ENCODE measurements at regions not wholly inside any gene's neighbourhood (a gene's known extent, or its start where the extent isn't known, plus 50 kb on each side); places are given as distances from the start of the nearest gene placed in this dataset.
A peak's percentile ranks its signal among the peaks of the same experiment; 100 is the strongest.

DNA sequence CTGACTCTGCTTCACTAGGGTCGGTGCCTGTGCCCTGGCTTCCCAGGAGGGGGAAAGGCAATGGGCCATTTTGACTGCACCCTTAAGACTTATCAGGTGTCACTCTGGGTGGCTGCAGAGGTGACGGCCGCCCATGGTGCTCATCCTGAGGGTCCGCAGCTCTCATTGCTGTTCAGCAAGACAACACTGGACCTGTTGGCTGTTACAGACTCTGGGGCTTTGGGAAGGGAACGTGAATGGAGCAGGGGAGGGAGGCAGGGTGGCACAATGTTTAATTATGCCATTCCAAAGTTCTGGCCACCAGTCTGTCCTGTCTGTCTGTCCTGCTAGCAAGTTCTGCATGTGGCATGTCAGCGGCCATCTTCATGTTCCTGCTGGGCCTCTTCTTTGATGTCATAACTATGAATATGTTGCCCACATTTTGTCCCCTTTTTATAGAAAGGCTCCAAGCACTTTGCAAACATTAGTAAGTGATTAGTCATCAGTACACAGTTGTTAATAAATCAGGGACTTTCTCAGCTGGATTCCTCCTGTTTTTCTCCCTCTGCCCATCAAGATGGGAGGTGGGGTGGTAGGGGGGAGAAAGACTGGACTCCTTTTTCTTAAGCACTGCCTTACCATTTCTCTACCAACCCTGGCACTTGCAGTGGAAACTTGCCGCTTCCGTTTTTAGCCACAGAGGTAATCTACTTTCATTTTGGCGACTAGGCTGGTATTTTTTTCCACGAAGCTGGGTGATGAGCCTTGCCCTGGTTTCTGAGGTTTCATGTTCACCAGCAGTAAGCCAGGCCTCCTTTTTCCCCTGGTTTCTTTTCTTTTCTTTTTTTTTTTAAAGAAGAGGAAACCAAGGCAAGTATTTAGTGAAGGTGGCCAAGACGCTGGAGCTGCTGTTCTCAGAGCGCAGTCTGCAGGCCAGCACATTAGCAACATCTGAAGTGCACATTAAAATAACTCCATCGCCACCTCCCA is 88.6 kb upstream of the TRIM2 start:
- 52 to 56% methylated on average over 11 to 13 of the region's 13 CpGs for WGBS, 2 donors
- TF ChIP-seq POLR2A (IDR thresholded peaks at IDR 0.05), result no peak
- TF ChIP-seq EP300 (IDR thresholded peaks at IDR 0.05), result no peak
- TF ChIP-seq, protein P1, sequence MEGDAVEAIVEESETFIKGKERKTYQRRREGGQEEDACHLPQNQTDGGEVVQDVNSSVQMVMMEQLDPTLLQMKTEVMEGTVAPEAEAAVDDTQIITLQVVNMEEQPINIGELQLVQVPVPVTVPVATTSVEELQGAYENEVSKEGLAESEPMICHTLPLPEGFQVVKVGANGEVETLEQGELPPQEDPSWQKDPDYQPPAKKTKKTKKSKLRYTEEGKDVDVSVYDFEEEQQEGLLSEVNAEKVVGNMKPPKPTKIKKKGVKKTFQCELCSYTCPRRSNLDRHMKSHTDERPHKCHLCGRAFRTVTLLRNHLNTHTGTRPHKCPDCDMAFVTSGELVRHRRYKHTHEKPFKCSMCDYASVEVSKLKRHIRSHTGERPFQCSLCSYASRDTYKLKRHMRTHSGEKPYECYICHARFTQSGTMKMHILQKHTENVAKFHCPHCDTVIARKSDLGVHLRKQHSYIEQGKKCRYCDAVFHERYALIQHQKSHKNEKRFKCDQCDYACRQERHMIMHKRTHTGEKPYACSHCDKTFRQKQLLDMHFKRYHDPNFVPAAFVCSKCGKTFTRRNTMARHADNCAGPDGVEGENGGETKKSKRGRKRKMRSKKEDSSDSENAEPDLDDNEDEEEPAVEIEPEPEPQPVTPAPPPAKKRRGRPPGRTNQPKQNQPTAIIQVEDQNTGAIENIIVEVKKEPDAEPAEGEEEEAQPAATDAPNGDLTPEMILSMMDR (IDR thresholded peaks at IDR 0.05), result no peak
- Histone ChIP-seq H3K27me3 (no peaks in the 10 kb centered on the region), H3K4me1 (peaks cover 0 to 16% (median 7%) of the 10 kb centered on the region in 4 donors), H3K36me3 (no peaks in the 10 kb centered on the region), H3K27ac (peak overlapping the region; percentile 24 to 84 (median 49)), H3K4me3 (peak overlapping the region in 2 of 4 donors; percentile 19 to 34), H3K9me3 (no peaks in the 10 kb centered on the region)
- DNase-seq (ENCODE audit: low spot score in 2 of 2), result no peak

DNA sequence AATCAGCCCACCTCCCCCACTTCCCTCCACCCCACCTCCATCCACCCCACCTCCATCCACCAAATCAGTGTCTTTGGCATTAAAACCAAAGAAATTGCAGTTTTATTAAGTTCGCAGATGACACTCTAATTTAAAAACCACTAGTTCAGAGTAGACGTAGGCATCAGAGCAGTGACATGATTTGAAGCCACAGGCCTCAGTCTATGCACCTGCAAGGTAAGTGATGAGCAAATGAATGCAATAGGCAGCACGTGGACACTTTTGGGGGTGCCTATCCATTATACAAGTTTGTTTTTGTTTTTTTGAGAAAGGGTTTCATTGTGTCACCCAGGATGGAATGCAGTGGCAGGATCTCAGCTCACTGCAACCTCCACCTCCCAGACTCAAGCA is 88.0 kb upstream of the TRIM2 start:
- DNase-seq (ENCODE audit: low spot score in 2 of 2), result no peak
- H3K36me3 ChIP-seq, result no peaks in the 10 kb centered on the region
- peak overlapping the region in 1 of 4 donors; percentile 34 for H3K4me3 ChIP-seq
- H3K27me3 ChIP-seq, result no peaks in the 10 kb centered on the region
- no peaks in the 10 kb centered on the region for H3K9me3 ChIP-seq
- WGBS, 2 donors, result 77 to 80% methylated on average over 3 of the region's 3 CpGs
- H3K4me1 ChIP-seq, result peaks cover 0 to 16% (median 7%) of the 10 kb centered on the region in 4 donors
- H3K27ac ChIP-seq, result peak overlapping the region; percentile 24 to 84 (median 49)
- TF ChIP-seq, protein P1 (IDR thresholded peaks at IDR 0.05), result no peak
- TF ChIP-seq EP300 (IDR thresholded peaks at IDR 0.05) (no peak), POLR2A (IDR thresholded peaks at IDR 0.05) (no peak)

DNA sequence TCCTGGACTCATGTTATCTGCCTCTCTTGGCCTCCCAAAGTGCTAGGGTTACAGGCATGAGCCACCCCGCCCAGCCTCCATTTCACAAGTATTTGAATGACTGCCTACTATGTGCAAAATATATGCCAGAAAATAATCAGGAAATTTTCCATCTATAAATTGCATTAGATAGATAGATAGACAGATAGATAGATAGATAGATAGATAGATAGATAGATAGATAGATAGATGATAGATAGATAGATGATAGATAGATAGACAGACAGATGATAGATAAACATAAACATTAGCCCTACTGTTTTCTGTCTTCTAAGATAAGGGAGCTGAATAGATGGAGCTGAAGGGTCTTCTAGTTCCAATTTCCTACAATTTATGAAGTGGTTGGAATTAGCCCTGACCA is 87.4 kb upstream of the TRIM2 start:
- Histone ChIP-seq H3K27me3 (no peaks in the 10 kb centered on the region), H3K27ac (no peak overlapping the region), H3K36me3 (no peaks in the 10 kb centered on the region), H3K4me3 (no peak overlapping the region), H3K9me3 (no peaks in the 10 kb centered on the region), H3K4me1 (peaks cover 0 to 16% (median 7%) of the 10 kb centered on the region in 4 donors)
- no peak for DNase-seq (ENCODE audit: low spot score in 2 of 2)
- WGBS, 2 donors, result 87 to 100% methylated on average over 1 of the region's 1 CpG
- TF ChIP-seq POLR2A (IDR thresholded peaks at IDR 0.05) (no peak), EP300 (IDR thresholded peaks at IDR 0.05) (no peak)
- TF ChIP-seq, protein P1 (IDR thresholded peaks at IDR 0.05), result no peak

DNA sequence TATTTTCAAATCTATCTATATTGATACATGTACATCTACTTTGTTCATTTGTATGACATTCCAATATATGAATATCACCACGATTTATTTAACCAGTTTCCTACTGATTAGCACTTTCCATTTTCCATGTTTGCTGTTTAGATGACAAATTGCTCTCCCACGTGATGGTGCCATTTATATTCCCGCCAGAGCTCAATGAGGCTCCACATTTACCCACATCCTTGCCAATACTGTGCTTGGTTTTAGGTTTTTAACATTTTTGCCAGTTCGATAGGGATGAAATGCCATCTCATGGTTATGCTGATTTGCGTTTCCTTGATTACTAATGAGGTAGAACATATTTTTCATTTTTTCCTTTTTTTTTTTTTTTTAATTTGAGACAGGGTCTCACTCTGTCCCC is 86.7 kb upstream of the TRIM2 start:
- Histone ChIP-seq H3K27me3 (no peaks in the 10 kb centered on the region), H3K4me3 (no peak overlapping the region), H3K27ac (no peak overlapping the region), H3K9me3 (no peaks in the 10 kb centered on the region), H3K36me3 (no peaks in the 10 kb centered on the region), H3K4me1 (peaks cover 0 to 16% (median 7%) of the 10 kb centered on the region in 4 donors)
- DNase-seq (ENCODE audit: low spot score in 2 of 2), result no peak
- 83 to 87% methylated on average over 5 of the region's 5 CpGs for WGBS, 2 donors
- TF ChIP-seq, protein P1 (IDR thresholded peaks at IDR 0.05), result no peak
- no peak for TF ChIP-seq EP300 (IDR thresholded peaks at IDR 0.05)
- TF ChIP-seq POLR2A (IDR thresholded peaks at IDR 0.05), result no peak

DNA sequence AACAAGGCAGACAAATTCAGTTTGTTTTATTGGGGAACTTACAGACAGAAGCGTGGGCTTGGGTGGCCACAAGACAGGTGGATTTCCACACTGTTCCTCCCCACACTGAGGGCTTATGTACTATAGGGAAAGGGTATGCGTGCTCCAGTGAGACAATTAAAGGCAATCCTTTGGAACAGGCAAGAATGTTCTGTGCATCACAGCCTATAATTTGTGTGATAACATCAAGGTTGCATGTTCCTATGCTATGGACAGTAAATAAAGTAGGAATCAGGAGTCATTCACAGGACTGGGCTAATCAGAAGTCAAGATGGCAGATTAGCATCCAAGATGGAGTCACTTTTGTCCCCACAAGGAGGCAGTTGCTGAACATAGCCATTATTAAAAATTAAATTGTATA is 84.6 kb upstream of the TRIM2 start:
- no peak for TF ChIP-seq POLR2A (IDR thresholded peaks at IDR 0.05)
- TF ChIP-seq EP300 (IDR thresholded peaks at IDR 0.05), result no peak
- no peaks in the 10 kb centered on the region for H3K36me3 ChIP-seq
- DNase-seq (ENCODE audit: low spot score in 2 of 2), result no peak
- no peaks in the 10 kb centered on the region for H3K27me3 ChIP-seq
- no peak overlapping the region for H3K27ac ChIP-seq
- H3K9me3 ChIP-seq, result no peaks in the 10 kb centered on the region
- peaks cover 0 to 16% (median 7%) of the 10 kb centered on the region in 4 donors for H3K4me1 ChIP-seq
- WGBS, 2 donors, result 84 to 87% methylated on average over 2 of the region's 2 CpGs
- H3K4me3 ChIP-seq, result no peak overlapping the region

All from tibial nerve (tissue), 4 donors.